DND-41 (cell line): ENCODE measurements at regions not wholly inside any gene's neighbourhood (a gene's known extent, or its start where the extent isn't known, plus 50 kb on each side); places are given as distances from the start of the nearest gene placed in this dataset.

ENCODE experiments used
- ATAC-seq: fragments of 200-7000 bp; cut with Tn5 transposase; 3 replicates; pipeline ENCODE4 v1.9.1; 2021; ENCODE audit warnings: low read depth; ENCODE audit not compliant: insufficient read depth
- DNase-seq: peaks from one replicate; pipeline ENCODE4 v3.0.0-alpha.2; 2020
- H2AFZ ChIP-seq: 2 replicates; pipeline ENCODE4 v1.6.0; 2012; ENCODE audit warnings: low read depth, low read length
- H3K27ac ChIP-seq: 2 replicates; pipeline ENCODE4 v1.5.1; 2012; ENCODE audit warnings: low read length, inconsistent platforms
- H3K27me3 ChIP-seq: fragments of 200-600 bp; sonication (generic); 2 replicates; pipeline ENCODE4 v1.6.0; 2012; ENCODE audit warnings: low read length, mild to moderate bottlenecking, inconsistent platforms; ENCODE audit not compliant: insufficient read depth, poor library complexity
- H3K36me3 ChIP-seq: 2 replicates; pipeline ENCODE4 v1.5.1; 2012; ENCODE audit warnings: low read length, inconsistent platforms; ENCODE audit not compliant: insufficient read depth
- H3K4me1 ChIP-seq: 2 replicates; pipeline ENCODE4 v1.5.1; 2012; ENCODE audit warnings: mild to moderate bottlenecking, low read length; ENCODE audit not compliant: insufficient read depth
- H3K4me2 ChIP-seq: 2 replicates; pipeline ENCODE4 v1.6.0; 2012; ENCODE audit warnings: mild to moderate bottlenecking, moderate library complexity, low read length, inconsistent platforms; ENCODE audit not compliant: insufficient read depth
- H3K4me3 ChIP-seq, 2 experiments: fragments of 200-600 bp in 1 of 2; shearing (Covaris generic) in 1 of 2; 2 replicates each; pipeline ENCODE4 v1.5.1; 2012 to 2016; ENCODE audit warnings: inconsistent platforms in 2 of 2, low read length in 2 of 2, mild to moderate bottlenecking in 2 of 2, low read depth in 1 of 2, moderate library complexity in 1 of 2
- H3K79me2 ChIP-seq: 2 replicates; pipeline ENCODE4 v1.6.0; 2012; ENCODE audit warnings: low read length, inconsistent platforms; ENCODE audit not compliant: insufficient read depth
- H3K9ac ChIP-seq: 2 replicates; pipeline ENCODE4 v1.6.0; 2012; ENCODE audit warnings: low read depth, mild to moderate bottlenecking, inconsistent platforms, low read length, moderate library complexity
- H3K9me3 ChIP-seq: 2 replicates; pipeline ENCODE4 v1.5.1; 2012; ENCODE audit warnings: low read length, moderate library complexity, mild to moderate bottlenecking, inconsistent platforms; ENCODE audit not compliant: insufficient read depth, severe bottlenecking
- H4K20me1 ChIP-seq: 2 replicates; pipeline ENCODE4 v1.6.0; 2012; ENCODE audit warnings: low read length; ENCODE audit not compliant: insufficient read depth
- EZH2 ChIP-seq: IDR thresholded peaks from 3 replicates; pipeline ENCODE4 v1.6.1; 2012; ENCODE audit warnings: borderline replicate concordance, low read depth, mild to moderate bottlenecking, moderate library complexity, low read length, inconsistent platforms; ENCODE audit not compliant: severe bottlenecking
- TF ChIP-seq, protein P1 (sequence below): IDR thresholded peaks from 2 replicates; pipeline ENCODE4 v1.5.1; 2012; ENCODE audit warnings: borderline replicate concordance, low read length, moderate library complexity, mild to moderate bottlenecking; ENCODE audit not compliant: poor library complexity, severe bottlenecking; ENCODE audit errors: extremely low read depth

GRCh38 chr16:86052115-86052670 is 153.2 kb downstream of the IRF8 start:
- Histone ChIP-seq H3K27me3 (peaks cover 6% of the 10 kb centered on the region), H3K4me3 (no peak overlapping the region), H3K27ac (no peak overlapping the region), H3K36me3 (no peaks in the 10 kb centered on the region), H3K4me1 (no peaks in the 10 kb centered on the region), H3K4me2 (no peak overlapping the region), H2AFZ (no peak overlapping the region), H4K20me1 (peaks cover 4% of the 10 kb centered on the region; the same call in 1 of the 2 replicates), H3K9me3 (no peaks in the 10 kb centered on the region), H3K9ac (no peak overlapping the region), H3K79me2 (no peaks in the 10 kb centered on the region)
- ATAC-seq (no peak), DNase-seq (no peak)
- TF ChIP-seq, protein P1, sequence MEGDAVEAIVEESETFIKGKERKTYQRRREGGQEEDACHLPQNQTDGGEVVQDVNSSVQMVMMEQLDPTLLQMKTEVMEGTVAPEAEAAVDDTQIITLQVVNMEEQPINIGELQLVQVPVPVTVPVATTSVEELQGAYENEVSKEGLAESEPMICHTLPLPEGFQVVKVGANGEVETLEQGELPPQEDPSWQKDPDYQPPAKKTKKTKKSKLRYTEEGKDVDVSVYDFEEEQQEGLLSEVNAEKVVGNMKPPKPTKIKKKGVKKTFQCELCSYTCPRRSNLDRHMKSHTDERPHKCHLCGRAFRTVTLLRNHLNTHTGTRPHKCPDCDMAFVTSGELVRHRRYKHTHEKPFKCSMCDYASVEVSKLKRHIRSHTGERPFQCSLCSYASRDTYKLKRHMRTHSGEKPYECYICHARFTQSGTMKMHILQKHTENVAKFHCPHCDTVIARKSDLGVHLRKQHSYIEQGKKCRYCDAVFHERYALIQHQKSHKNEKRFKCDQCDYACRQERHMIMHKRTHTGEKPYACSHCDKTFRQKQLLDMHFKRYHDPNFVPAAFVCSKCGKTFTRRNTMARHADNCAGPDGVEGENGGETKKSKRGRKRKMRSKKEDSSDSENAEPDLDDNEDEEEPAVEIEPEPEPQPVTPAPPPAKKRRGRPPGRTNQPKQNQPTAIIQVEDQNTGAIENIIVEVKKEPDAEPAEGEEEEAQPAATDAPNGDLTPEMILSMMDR = no peak
- no peak for TF ChIP-seq EZH2

- Histone ChIP-seq H3K4me1 (no peaks in the 10 kb centered on the region), H2AFZ (no peak overlapping the region), H3K4me3 (no peak overlapping the region), H3K27me3 (peaks cover 5% of the 10 kb centered on the region), H3K4me2 (no peak overlapping the region), H3K27ac (no peak overlapping the region), H3K36me3 (no peaks in the 10 kb centered on the region), H4K20me1 (peaks cover 4% of the 10 kb centered on the region; the same call in 1 of the 2 replicates), H3K9ac (no peak overlapping the region), H3K79me2 (no peaks in the 10 kb centered on the region), H3K9me3 (no peaks in the 10 kb centered on the region)
- TF ChIP-seq, protein P1 = no peak
- TF ChIP-seq EZH2 = no peak
- no peak for DNase-seq
- ATAC-seq = no peak
Measured at GRCh38 chr16:86052926-86053325, 154.0 kb downstream of the IRF8 start.

DNA sequence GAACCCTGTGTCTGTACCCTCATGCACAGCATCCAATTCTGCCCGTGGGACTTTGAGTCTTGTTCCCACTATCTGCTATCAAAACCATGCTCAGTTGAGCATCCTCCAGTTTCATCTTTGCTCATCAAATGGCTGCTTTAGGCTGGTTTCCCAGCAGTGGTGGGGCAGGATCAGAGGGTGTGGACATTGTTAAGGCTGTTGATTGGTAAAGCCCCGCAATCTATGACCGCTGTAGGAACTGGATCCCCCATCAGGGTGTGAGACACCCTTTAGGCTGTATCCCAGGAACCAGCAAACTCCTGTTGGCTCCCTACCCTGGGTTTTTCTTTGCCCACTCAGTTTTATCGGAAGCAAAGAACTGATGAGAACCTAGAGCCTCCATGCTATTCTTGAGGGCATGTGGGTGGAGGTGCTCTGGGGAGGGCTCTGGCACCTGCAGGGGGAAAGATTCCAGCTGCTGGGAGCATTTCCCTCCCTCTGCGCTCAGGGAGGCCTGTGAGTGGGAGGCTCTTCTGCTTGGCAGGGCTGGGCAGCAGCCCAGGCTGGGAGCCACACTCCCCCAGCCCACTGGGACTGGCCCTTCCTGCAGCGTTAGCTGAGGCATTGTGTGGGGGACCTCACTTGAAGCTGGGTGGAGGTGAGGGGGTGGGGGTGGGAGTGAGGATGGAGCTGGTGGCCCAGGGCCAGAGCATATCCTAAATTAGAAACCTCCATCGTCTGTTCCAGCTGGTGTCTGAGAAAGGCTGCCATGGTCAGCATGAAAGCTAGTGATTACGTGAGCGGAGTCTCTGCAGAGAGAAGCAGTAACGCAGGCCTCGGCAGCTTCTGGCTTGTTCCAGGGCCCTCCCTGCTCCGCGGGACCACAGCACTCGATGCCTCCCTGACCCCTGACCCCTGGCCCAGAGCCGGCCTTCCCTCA is 160.6 kb downstream of the IRF8 start:
- no peaks in the 10 kb centered on the region for H3K4me1 ChIP-seq
- H3K9ac ChIP-seq = no peak overlapping the region
- no peak overlapping the region for H3K27ac ChIP-seq
- ATAC-seq = no peak
- no peak overlapping the region for H3K4me2 ChIP-seq
- H3K36me3 ChIP-seq = no peaks in the 10 kb centered on the region
- H2AFZ ChIP-seq = no peak overlapping the region
- no peaks in the 10 kb centered on the region for H3K9me3 ChIP-seq
- H3K79me2 ChIP-seq = no peaks in the 10 kb centered on the region
- no peak for DNase-seq
- TF ChIP-seq EZH2 = no peak
- TF ChIP-seq, protein P1 = no peak
- no peaks in the 10 kb centered on the region for H3K27me3 ChIP-seq
- H3K4me3 ChIP-seq = no peak overlapping the region
- no peaks in the 10 kb centered on the region; the same call in 1 of the 2 replicates for H4K20me1 ChIP-seq
